A549 (cell line): ENCODE measurements at regions not wholly inside any gene's neighbourhood (a gene's known extent, or its start where the extent isn't known, plus 50 kb on each side); places are given as distances from the start of the nearest gene placed in this dataset.

Experiments used
- ATAC-seq, 2 experiments: fragments of 200-7000 bp in 1 of 2; fragments of >200 bp in 1 of 2; cut with Nextera tagmentation in 1 of 2; cut with Tn5 transposase in 1 of 2; 3 replicates each; pipeline versions ENCODE4 v1.8.0 to v1.9.1; 2018 to 2020; ENCODE audit warnings: mild to moderate bottlenecking in 1 of 2, moderate library complexity in 1 of 2
- CTCF ChIA-PET: fragments of 300-600 bp; sonication (Branson Sonifier 250); formaldehyde crosslinking; extraction: SDS; loops from one replicate; lab custom pipeline; 2021; ENCODE audit warnings: antibody characterized with exemption, inconsistent platforms; lab: Yijun Ruan, JAX
- POLR2A ChIA-PET: fragments of 350-600 bp; formaldehyde crosslinking; extraction: SDS; loops from one replicate; lab custom pipeline; 2021; ENCODE audit warnings: antibody characterized with exemption, inconsistent platforms; lab: Yijun Ruan, JAX
- DNase-seq, 2 experiments: peaks; one replicate each; pipeline versions ENCODE4 v3.0.0 to v3.0.0-alpha.2; 2011 to 2016; ENCODE audit warnings: low read depth in 1 of 2, low spot score in 1 of 2
- FAIRE-seq: peaks from 2 replicates; lab custom pipeline; 2011; peaks lifted over from hg19 to GRCh38; lab: Jason Lieb, UNC
- H3K27ac ChIP-seq, 2 experiments: fragments of >200 bp; sonication (Bioruptor Twin); formaldehyde crosslinking; 3 replicates each; pipeline ENCODE4 v1.5.1; 2016 to 2017
- H3K4me1 ChIP-seq: fragments of >200 bp; sonication (Bioruptor Twin); formaldehyde crosslinking; 3 replicates; pipeline ENCODE4 v1.6.1; 2016
- H3K4me2 ChIP-seq: fragments of >200 bp; sonication (Bioruptor Twin); formaldehyde crosslinking; 3 replicates; pipeline ENCODE4 v1.6.1; 2016
- H3K4me3 ChIP-seq: fragments of >200 bp; sonication (Bioruptor Twin); formaldehyde crosslinking; 3 replicates; pipeline ENCODE4 v1.5.1; 2016
- H3K9me3 ChIP-seq: fragments of >200 bp; sonication (Bioruptor Twin); formaldehyde crosslinking; 3 replicates; pipeline ENCODE4 v1.6.1; 2016
- BCL3 ChIP-seq: fragments of >200 bp; sonication (Bioruptor Twin); formaldehyde crosslinking; IDR thresholded peaks from 3 replicates; pipeline ENCODE4 v1.6.1; 2016
- CBX8 ChIP-seq: fragments of 200-600 bp; sonication (generic); IDR thresholded peaks from 2 replicates; pipeline ENCODE4 v1.6.1; 2016
- CEBPB ChIP-seq, 2 experiments: fragments of >200 bp in 1 of 2; sonication (Bioruptor Twin) in 1 of 2; formaldehyde crosslinking in 1 of 2; IDR thresholded peaks; 2 replicates each; pipeline ENCODE4 v1.6.1; 2012 to 2016
- CHD2 ChIP-seq: fragments of 150-350 bp; IDR thresholded peaks from 2 replicates; pipeline ENCODE4 v1.6.1; 2014; ENCODE audit warnings: low read length; ENCODE audit not compliant: partially characterized antibody
- ESRRA ChIP-seq: fragments of 150-350 bp; IDR thresholded peaks from 2 replicates; pipeline ENCODE4 v1.6.1; 2014; ENCODE audit warnings: mild to moderate bottlenecking, low read length, borderline replicate concordance
- FOSB ChIP-seq: fragments of 250-450 bp; sonication (Bioruptor Pico); IDR thresholded peaks from 2 replicates; pipeline ENCODE4 v1.5.0; 2020; ENCODE audit warnings: mild to moderate bottlenecking, moderate library complexity
- FOSL2 ChIP-seq, 2 experiments: fragments of 450-650 bp in 1 of 2; fragments of >200 bp in 1 of 2; sonication (Bioruptor Twin) in 1 of 2; formaldehyde crosslinking; IDR thresholded peaks; 2 replicates each; pipeline versions ENCODE4 v1.5.0 to v1.6.1; 2016 to 2020; ENCODE audit warnings: mild to moderate bottlenecking in 1 of 2, moderate library complexity in 1 of 2
- FOXS1 ChIP-seq: fragments of 250-450 bp; sonication (Bioruptor Pico); IDR thresholded peaks from 2 replicates; pipeline ENCODE4 v1.5.0; 2020; ENCODE audit warnings: mild to moderate bottlenecking, moderate library complexity
- GATA3 ChIP-seq: IDR thresholded peaks from 2 replicates; pipeline ENCODE4 v1.6.1; 2012; ENCODE audit warnings: borderline replicate concordance
- HDAC2 ChIP-seq: fragments of 200-600 bp; sonication (generic); IDR thresholded peaks from 2 replicates; pipeline ENCODE4 v1.6.1; 2016
- HEYL ChIP-seq: fragments of 250-450 bp; sonication (Bioruptor Pico); IDR thresholded peaks from 2 replicates; pipeline ENCODE4 v1.8.0; 2021; ENCODE audit warnings: mild to moderate bottlenecking, moderate library complexity
- HOXA7 ChIP-seq: fragments of 250-450 bp; sonication (Bioruptor Pico); IDR thresholded peaks from 2 replicates; pipeline ENCODE4 v1.5.0; 2020; ENCODE audit warnings: mild to moderate bottlenecking, moderate library complexity
- HOXB5 ChIP-seq: fragments of 250-450 bp; sonication (Bioruptor Pico); IDR thresholded peaks from 2 replicates; pipeline ENCODE4 v1.5.0; 2020; ENCODE audit warnings: mild to moderate bottlenecking, moderate library complexity
- JUN ChIP-seq, 2 experiments: fragments of >200 bp; sonication (Bioruptor Twin); formaldehyde crosslinking; IDR thresholded peaks; 2 replicates in 1 of 2; 3 replicates in 1 of 2; pipeline ENCODE4 v1.6.1; 2016 to 2017
- MAX ChIP-seq: IDR thresholded peaks from 2 replicates; pipeline ENCODE4 v1.6.1; 2012
- MAZ ChIP-seq: fragments of 150-350 bp; IDR thresholded peaks from 2 replicates; pipeline ENCODE4 v1.6.1; 2014; ENCODE audit warnings: antibody characterized with exemption, low read depth, low read length, borderline replicate concordance
- MYC ChIP-seq: IDR thresholded peaks from 2 replicates; pipeline ENCODE4 v1.6.1; 2012; ENCODE audit warnings: mild to moderate bottlenecking, inconsistent platforms, low read length, improper control_type of control experiment, borderline replicate concordance
- NPAS2 ChIP-seq: fragments of 250-450 bp; sonication (Bioruptor Pico); IDR thresholded peaks from 2 replicates; pipeline ENCODE4 v1.8.0; 2022; ENCODE audit warnings: mild to moderate bottlenecking, moderate library complexity, borderline replicate concordance
- POLR2A ChIP-seq: IDR thresholded peaks from 2 replicates; pipeline ENCODE4 v1.6.1; 2012; ENCODE audit warnings: mild to moderate bottlenecking, low read length
- POLR2AphosphoS2 ChIP-seq: conservative IDR thresholded peaks from 2 replicates; pipeline ENCODE4 v1.6.1; 2012; ENCODE audit warnings: low read length, improper control_type of control experiment, inconsistent platforms
- RFX5 ChIP-seq: fragments of 450-650 bp; IDR thresholded peaks from 2 replicates; pipeline ENCODE4 v1.7.1; 2014; ENCODE audit warnings: antibody characterized with exemption, mild to moderate bottlenecking, moderate library complexity
- SREBF2 ChIP-seq: fragments of 450-650 bp; IDR thresholded peaks from 2 replicates; pipeline ENCODE4 v1.6.1; 2014; ENCODE audit warnings: mild to moderate bottlenecking, moderate library complexity
- ZFP36 ChIP-seq: fragments of 450-650 bp; IDR thresholded peaks from 2 replicates; pipeline ENCODE4 v1.6.1; 2014; ENCODE audit warnings: borderline replicate concordance; ENCODE audit not compliant: partially characterized antibody
- ZNF302 ChIP-seq: fragments of 250-450 bp; sonication (Bioruptor Pico); IDR thresholded peaks from 2 replicates; pipeline ENCODE4 v1.9.0; 2021; ENCODE audit warnings: inconsistent platforms, mild to moderate bottlenecking, moderate library complexity
- WGBS: methylation state at CpG from one replicate; pipeline ENCODE4 v1.1.6; 2017; ENCODE audit errors: missing lambda C conversion rate; 5-methylcytosine and 5-hydroxymethylcytosine counted together
- TF ChIP-seq, protein P1 (sequence below): fragments of 250-450 bp; sonication (Bioruptor Pico); IDR thresholded peaks from 2 replicates; pipeline ENCODE4 v1.5.0; 2021; ENCODE audit warnings: mild to moderate bottlenecking, moderate library complexity, borderline replicate concordance
- TF ChIP-seq, protein P2 (sequence below): fragments of 250-450 bp; sonication (Bioruptor Pico); IDR thresholded peaks from 2 replicates; pipeline ENCODE4 v1.5.0; 2020; ENCODE audit warnings: low read depth, mild to moderate bottlenecking, moderate library complexity
- TF ChIP-seq, protein P3 (sequence below): fragments of 150-350 bp; IDR thresholded peaks from 2 replicates; pipeline ENCODE4 v1.6.1; 2014; ENCODE audit warnings: low read depth, mild to moderate bottlenecking, low read length

DNA sequence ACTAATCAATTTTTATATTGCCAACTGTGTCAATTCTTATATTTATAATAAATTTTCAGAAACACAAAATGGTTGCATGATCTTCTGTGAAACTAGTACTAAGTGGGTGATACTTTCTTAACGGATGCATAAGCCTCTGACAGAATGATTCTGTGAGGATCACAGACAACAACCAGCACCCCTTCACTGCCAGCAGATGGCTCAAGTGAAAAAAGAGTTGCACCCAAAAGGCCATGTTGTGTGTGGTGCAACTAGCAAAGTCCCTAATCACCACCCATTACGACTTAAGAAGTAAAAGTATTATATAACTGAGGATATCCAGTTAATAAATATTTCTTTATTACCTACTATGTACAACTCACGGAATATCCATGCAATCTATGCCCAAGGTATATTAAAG is 334.0 kb downstream of the PCDH19 start (continued):
- TF ChIP-seq RFX5 (no peak), FOXS1 (CRISPR knock-in tag) (no peak), POLR2A (no peak), MAX (no peak), CHD2 (no peak), CEBPB (IDR thresholded peaks at IDR 0.05) (no peak), BCL3 (no peak)
- TF ChIP-seq, all 56 proteins: peak for 0

DNA sequence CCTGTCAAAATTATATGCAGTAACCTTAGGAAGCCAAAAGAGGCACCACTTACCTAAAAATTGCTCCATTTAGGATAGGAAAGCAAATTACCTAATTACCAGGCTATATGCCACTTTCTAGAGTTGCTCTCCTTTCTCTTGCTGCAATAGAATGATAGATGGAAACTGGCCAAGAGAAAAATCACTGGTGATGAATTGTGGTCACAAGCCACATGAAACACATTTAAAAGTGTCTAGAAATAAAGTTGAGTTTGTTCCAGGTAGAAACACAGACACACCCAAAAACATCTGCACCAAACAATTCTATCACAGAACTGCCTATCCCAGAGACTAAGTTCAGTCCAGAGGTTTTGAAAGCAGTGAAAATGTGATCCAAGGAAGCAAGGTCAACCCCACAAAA is 337.7 kb downstream of the PCDH19 start:
- DNase-seq (no peak), FAIRE-seq (no peak), ATAC-seq (no peak)
- H3K4me3 ChIP-seq = no peak overlapping the region
- TF ChIP-seq, protein P1, sequence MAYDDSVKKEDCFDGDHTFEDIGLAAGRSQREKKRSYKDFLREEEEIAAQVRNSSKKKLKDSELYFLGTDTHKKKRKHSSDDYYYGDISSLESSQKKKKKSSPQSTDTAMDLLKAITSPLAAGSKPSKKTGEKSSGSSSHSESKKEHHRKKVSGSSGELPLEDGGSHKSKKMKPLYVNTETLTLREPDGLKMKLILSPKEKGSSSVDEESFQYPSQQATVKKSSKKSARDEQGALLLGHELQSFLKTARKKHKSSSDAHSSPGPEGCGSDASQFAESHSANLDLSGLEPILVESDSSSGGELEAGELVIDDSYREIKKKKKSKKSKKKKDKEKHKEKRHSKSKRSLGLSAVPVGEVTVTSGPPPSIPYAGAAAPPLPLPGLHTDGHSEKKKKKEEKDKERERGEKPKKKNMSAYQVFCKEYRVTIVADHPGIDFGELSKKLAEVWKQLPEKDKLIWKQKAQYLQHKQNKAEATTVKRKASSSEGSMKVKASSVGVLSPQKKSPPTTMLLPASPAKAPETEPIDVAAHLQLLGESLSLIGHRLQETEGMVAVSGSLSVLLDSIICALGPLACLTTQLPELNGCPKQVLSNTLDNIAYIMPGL (CRISPR knock-in tag) = no peak
- TF ChIP-seq FOSL2 (IDR thresholded peaks at IDR 0.05) = no peak
- no peak for TF ChIP-seq FOSL2 (CRISPR knock-in tag; IDR thresholded peaks at IDR 0.05)
- TF ChIP-seq ZFP36 = no peak
- TF ChIP-seq HOXA7 (CRISPR knock-in tag) = no peak
- TF ChIP-seq, protein P2, sequence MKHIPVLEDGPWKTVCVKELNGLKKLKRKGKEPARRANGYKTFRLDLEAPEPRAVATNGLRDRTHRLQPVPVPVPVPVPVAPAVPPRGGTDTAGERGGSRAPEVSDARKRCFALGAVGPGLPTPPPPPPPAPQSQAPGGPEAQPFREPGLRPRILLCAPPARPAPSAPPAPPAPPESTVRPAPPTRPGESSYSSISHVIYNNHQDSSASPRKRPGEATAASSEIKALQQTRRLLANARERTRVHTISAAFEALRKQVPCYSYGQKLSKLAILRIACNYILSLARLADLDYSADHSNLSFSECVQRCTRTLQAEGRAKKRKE (CRISPR knock-in tag) = no peak
- TF ChIP-seq GATA3 = no peak
- TF ChIP-seq MYC = no peak
- H3K9me3 ChIP-seq = no peaks in the 10 kb centered on the region
- CTCF ChIA-PET = no interaction called here
- POLR2A ChIA-PET = no interaction called here
- no peak overlapping the region for H3K27ac ChIP-seq
- H3K4me2 ChIP-seq = no peak overlapping the region
- no peaks in the 10 kb centered on the region for H3K4me1 ChIP-seq

GRCh38 chrX:100070334-100070849 is 339.7 kb downstream of the PCDH19 start:
- Histone ChIP-seq H3K4me3 (no peak overlapping the region), H3K4me1 (no peaks in the 10 kb centered on the region), H3K27ac (no peak overlapping the region)
- no peak for FAIRE-seq
- 2% methylated on average over 3 of the region's 3 CpGs for WGBS
- POLR2A ChIA-PET = no interaction called here
- TF ChIP-seq POLR2AphosphoS2 (no peak), HEYL (CRISPR knock-in tag) (no peak), ZNF302 (CRISPR knock-in tag) (no peak), JUN (IDR thresholded peaks at IDR 0.05) (no peak), HOXB5 (CRISPR knock-in tag) (no peak), MAZ (no peak), GATA3 (no peak), SREBF2 (no peak), FOSB (no peak), ESRRA (no peak), CBX8 (no peak), NPAS2 (no peak), HDAC2 (no peak), MYC (no peak)
- TF ChIP-seq, protein P3, sequence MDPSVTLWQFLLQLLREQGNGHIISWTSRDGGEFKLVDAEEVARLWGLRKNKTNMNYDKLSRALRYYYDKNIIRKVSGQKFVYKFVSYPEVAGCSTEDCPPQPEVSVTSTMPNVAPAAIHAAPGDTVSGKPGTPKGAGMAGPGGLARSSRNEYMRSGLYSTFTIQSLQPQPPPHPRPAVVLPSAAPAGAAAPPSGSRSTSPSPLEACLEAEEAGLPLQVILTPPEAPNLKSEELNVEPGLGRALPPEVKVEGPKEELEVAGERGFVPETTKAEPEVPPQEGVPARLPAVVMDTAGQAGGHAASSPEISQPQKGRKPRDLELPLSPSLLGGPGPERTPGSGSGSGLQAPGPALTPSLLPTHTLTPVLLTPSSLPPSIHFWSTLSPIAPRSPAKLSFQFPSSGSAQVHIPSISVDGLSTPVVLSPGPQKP = no peak
- TF ChIP-seq, all 56 proteins: peak for 0
- ATAC-seq (no peak), DNase-seq (no peak)
- H3K9me3 ChIP-seq = no peaks in the 10 kb centered on the region
- H3K4me2 ChIP-seq = no peak overlapping the region
- CTCF ChIA-PET = no interaction called here
